Panc1 (cell line): ENCODE measurements at regions not wholly inside any gene's neighbourhood (a gene's known extent, or its start where the extent isn't known, plus 50 kb on each side); places are given as distances from the start of the nearest gene placed in this dataset.

Experiments
- CTCF ChIP-seq: fragments of 450-650 bp; IDR thresholded peaks from 2 replicates; pipeline ENCODE4 v1.5.1; 2017; ENCODE audit warnings: mild to moderate bottlenecking
- POLR2AphosphoS5 ChIP-seq: IDR thresholded peaks from 2 replicates; pipeline ENCODE4 v1.6.1; 2012; ENCODE audit warnings: mild to moderate bottlenecking, low read depth, low read length, moderate library complexity
- REST ChIP-seq, 2 experiments: IDR thresholded peaks; 2 replicates each; pipeline ENCODE4 v1.6.1; 2011 to 2012; ENCODE audit warnings: low read depth in 2 of 2, control low read depth in 1 of 2, low read length in 1 of 2, mild to moderate bottlenecking in 1 of 2, moderate library complexity in 1 of 2; ENCODE audit not compliant: insufficient read depth in 1 of 2
- SIN3A ChIP-seq: IDR thresholded peaks from 2 replicates; pipeline ENCODE4 v1.6.1; 2012; ENCODE audit warnings: low read depth, mild to moderate bottlenecking, low read length, moderate library complexity, borderline replicate concordance; ENCODE audit not compliant: insufficient read depth
- TCF7L2 ChIP-seq: IDR thresholded peaks from 2 replicates; pipeline ENCODE4 v1.6.1; 2011; ENCODE audit warnings: mild to moderate bottlenecking, low read depth, low read length, inconsistent platforms

- TF ChIP-seq POLR2AphosphoS5: no peak
- TF ChIP-seq CTCF: no peak
- no peak for TF ChIP-seq REST (IDR thresholded peaks at IDR 0.05; ENCODE audit: insufficient read depth in 1 of 2, low read depth in 2 of 2, low read length in 1 of 2)
- no peak for TF ChIP-seq SIN3A
- TF ChIP-seq TCF7L2: no peak
These were observed 264.1 kb downstream of the MN1 start for GRCh38 chr22:27537501-27537900.
